Liver (tissue), 8 donors: ENCODE measurements at regions not wholly inside any gene's neighbourhood (a gene's known extent, or its start where the extent isn't known, plus 50 kb on each side); places are given as distances from the start of the nearest gene placed in this dataset.
"Not testable (repeated sequence)": the region's sequence is repeated elsewhere in the genome, so short reads cannot be mapped to it uniquely, and the experiment has no call there.

ENCODE experiments used
- DNase-seq: peaks from one replicate; pipeline ENCODE4 v3.0.0-alpha.2; 2017; ENCODE audit warnings: low spot score
- H3K27ac ChIP-seq, 2 donors: one replicate each; pipeline ENCODE4 v1.7.0; 2013; ENCODE audit warnings: inconsistent platforms in 2 of 2, low read length in 2 of 2, control low read depth in 1 of 2, low read depth in 1 of 2, mild to moderate bottlenecking in 1 of 2
- H3K27me3 ChIP-seq, 4 donors: one replicate each; pipeline versions ENCODE4 v1.6.1 to v1.7.0; 2013; ENCODE audit warnings: low read length in 3 of 4, inconsistent platforms in 1 of 4, mild to moderate bottlenecking in 1 of 4, moderate library complexity in 1 of 4; ENCODE audit not compliant: control insufficient read depth in 4 of 4, insufficient read depth in 4 of 4
- H3K36me3 ChIP-seq, 4 donors: one replicate each; pipeline versions ENCODE4 v1.6.1 to v1.7.0; 2013; ENCODE audit warnings: low read length in 3 of 4, mild to moderate bottlenecking in 3 of 4, low read depth in 1 of 4, moderate library complexity in 1 of 4; ENCODE audit not compliant: control insufficient read depth in 4 of 4, insufficient read depth in 3 of 4
- H3K4me1 ChIP-seq, 4 donors: one replicate each; pipeline versions ENCODE4 v1.6.1 to v1.7.0; 2013; ENCODE audit warnings: low read length in 3 of 4, mild to moderate bottlenecking in 3 of 4, moderate library complexity in 1 of 4; ENCODE audit not compliant: control insufficient read depth in 4 of 4, insufficient read depth in 4 of 4
- H3K4me3 ChIP-seq, 3 donors: one replicate each; pipeline versions ENCODE4 v1.6.1 to v1.7.0; 2013; ENCODE audit warnings: low read length in 3 of 3, control low read depth in 1 of 3, low read depth in 1 of 3, mild to moderate bottlenecking in 1 of 3
- H3K9ac ChIP-seq, 2 donors: one replicate each; pipeline ENCODE4 v1.7.0; 2013; ENCODE audit warnings: low read length in 2 of 2, mild to moderate bottlenecking in 2 of 2, moderate library complexity in 2 of 2, control low read depth in 1 of 2, low read depth in 1 of 2
- H3K9me3 ChIP-seq, 4 donors: one replicate each; pipeline versions ENCODE4 v1.6.1 to v1.7.0; 2013; ENCODE audit warnings: low read length in 3 of 4; ENCODE audit not compliant: control insufficient read depth in 4 of 4
- CTCF ChIP-seq: fragments of 150-350 bp; IDR thresholded peaks from 2 replicates; pipeline ENCODE4 v1.5.1; 2017; ENCODE audit warnings: improper control_type of control experiment, low read depth, low read length; ENCODE audit not compliant: missing input control
- EGR1 ChIP-seq, 2 donors: IDR thresholded peaks; 2 replicates each; pipeline ENCODE4 v1.6.1; 2016 to 2018; ENCODE audit warnings: antibody characterized with exemption in 2 of 2, low read depth in 2 of 2
- FOXA1 ChIP-seq: IDR thresholded peaks from 2 replicates; pipeline ENCODE4 v1.6.1; 2016; ENCODE audit warnings: antibody characterized with exemption
- FOXA2 ChIP-seq: IDR thresholded peaks from 2 replicates; pipeline ENCODE4 v1.6.1; 2016; ENCODE audit warnings: antibody characterized with exemption
- GABPA ChIP-seq, 2 donors: IDR thresholded peaks in 1 of 2; conservative IDR thresholded peaks in 1 of 2; 2 replicates each; pipeline ENCODE4 v1.6.1; 2016; ENCODE audit warnings: antibody characterized with exemption in 2 of 2, mild to moderate bottlenecking in 1 of 2, moderate library complexity in 1 of 2
- HNF4A ChIP-seq, 2 donors: conservative IDR thresholded peaks; 2 replicates each; pipeline ENCODE4 v1.6.1; 2016; ENCODE audit warnings: antibody characterized with exemption in 2 of 2, mild to moderate bottlenecking in 2 of 2
- JUND ChIP-seq, 2 donors: IDR thresholded peaks; 2 replicates each; pipeline ENCODE4 v1.6.1; 2016; ENCODE audit warnings: antibody characterized with exemption in 2 of 2
- MAX ChIP-seq: IDR thresholded peaks from 2 replicates; pipeline ENCODE4 v1.6.1; 2016; ENCODE audit warnings: antibody characterized with exemption
- NR2F2 ChIP-seq: IDR thresholded peaks from 2 replicates; pipeline ENCODE4 v1.6.1; 2016; ENCODE audit warnings: antibody characterized with exemption
- RAD21 ChIP-seq, 2 donors: IDR thresholded peaks; 2 replicates each; pipeline ENCODE4 v1.6.1; 2016; ENCODE audit warnings: antibody characterized with exemption in 2 of 2, mild to moderate bottlenecking in 2 of 2
- RXRA ChIP-seq, 2 donors: IDR thresholded peaks; 2 replicates each; pipeline ENCODE4 v1.6.1; 2017 to 2018; ENCODE audit warnings: antibody characterized with exemption in 2 of 2, mild to moderate bottlenecking in 1 of 2
- SP1 ChIP-seq: IDR thresholded peaks from 2 replicates; pipeline ENCODE4 v1.6.1; 2018; ENCODE audit warnings: antibody characterized with exemption, mild to moderate bottlenecking
- TAF1 ChIP-seq: conservative IDR thresholded peaks from 2 replicates; pipeline ENCODE4 v1.6.1; 2016; ENCODE audit warnings: antibody characterized with exemption, mild to moderate bottlenecking
- YY1 ChIP-seq: IDR thresholded peaks from 2 replicates; pipeline ENCODE4 v1.6.1; 2016; ENCODE audit warnings: antibody characterized with exemption, mild to moderate bottlenecking
- WGBS: extraction: QIAGEN DNeasy Blood & Tissue Kit; methylation state at CpG from one replicate; pipeline ENCODE4 v1.1.7; 2013; 5-methylcytosine and 5-hydroxymethylcytosine counted together
- TF ChIP-seq, protein P1 (sequence below): IDR thresholded peaks from 2 replicates; pipeline ENCODE4 v1.6.1; 2016; ENCODE audit warnings: antibody characterized with exemption
- TF ChIP-seq, protein P2 (sequence below): IDR thresholded peaks from 2 replicates; pipeline ENCODE4 v1.6.1; 2016; ENCODE audit warnings: antibody characterized with exemption
- TF ChIP-seq, protein P3 (sequence below): IDR thresholded peaks from 2 replicates; pipeline ENCODE4 v1.6.1; 2016; ENCODE audit warnings: antibody characterized with exemption, mild to moderate bottlenecking
- donor health status: healthy.
- donor health status: healthy.
- donor health status: healthy.
- donor health status: healthy.
- donor health status: healthy.

DNA sequence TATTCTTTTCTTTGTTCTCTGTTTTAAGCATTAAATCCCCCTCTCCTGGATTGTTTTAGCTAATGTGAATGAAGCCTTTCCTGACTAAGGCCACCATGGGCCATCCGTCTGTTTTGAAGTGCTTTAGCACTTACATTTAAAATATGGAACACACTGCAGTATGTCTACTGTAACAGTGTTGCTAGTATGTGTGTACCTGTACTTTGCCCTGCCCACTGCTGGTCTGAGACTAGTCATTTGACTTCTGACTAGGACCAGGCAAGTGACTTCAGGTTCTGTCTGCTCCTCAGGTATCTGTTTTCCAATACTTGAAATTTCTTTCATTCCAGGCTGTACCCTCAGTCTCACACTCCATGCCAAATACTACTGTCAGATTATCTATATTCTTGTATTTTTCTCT, 120.1 kb upstream of the TSPAN8 start:
- Histone ChIP-seq H3K4me3 (no peak overlapping the region), H3K9me3 (no peaks in the 10 kb centered on the region), H3K9ac (no peak overlapping the region), H3K4me1 (no peaks in the 10 kb centered on the region), H3K36me3 (no peaks in the 10 kb centered on the region), H3K27me3 (no peaks in the 10 kb centered on the region), H3K27ac (no peak overlapping the region)
- 90% methylated on average over 1 of the region's 1 CpG for WGBS
- TF ChIP-seq HNF4A (conservative IDR thresholded peaks at IDR 0.05) (no peak), NR2F2 (no peak), YY1 (no peak), MAX (no peak), FOXA1 (no peak)
- TF ChIP-seq, protein P1, sequence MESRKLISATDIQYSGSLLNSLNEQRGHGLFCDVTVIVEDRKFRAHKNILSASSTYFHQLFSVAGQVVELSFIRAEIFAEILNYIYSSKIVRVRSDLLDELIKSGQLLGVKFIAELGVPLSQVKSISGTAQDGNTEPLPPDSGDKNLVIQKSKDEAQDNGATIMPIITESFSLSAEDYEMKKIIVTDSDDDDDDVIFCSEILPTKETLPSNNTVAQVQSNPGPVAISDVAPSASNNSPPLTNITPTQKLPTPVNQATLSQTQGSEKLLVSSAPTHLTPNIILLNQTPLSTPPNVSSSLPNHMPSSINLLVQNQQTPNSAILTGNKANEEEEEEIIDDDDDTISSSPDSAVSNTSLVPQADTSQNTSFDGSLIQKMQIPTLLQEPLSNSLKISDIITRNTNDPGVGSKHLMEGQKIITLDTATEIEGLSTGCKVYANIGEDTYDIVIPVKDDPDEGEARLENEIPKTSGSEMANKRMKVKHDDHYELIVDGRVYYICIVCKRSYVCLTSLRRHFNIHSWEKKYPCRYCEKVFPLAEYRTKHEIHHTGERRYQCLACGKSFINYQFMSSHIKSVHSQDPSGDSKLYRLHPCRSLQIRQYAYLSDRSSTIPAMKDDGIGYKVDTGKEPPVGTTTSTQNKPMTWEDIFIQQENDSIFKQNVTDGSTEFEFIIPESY = no peak
- TF ChIP-seq, protein P2, sequence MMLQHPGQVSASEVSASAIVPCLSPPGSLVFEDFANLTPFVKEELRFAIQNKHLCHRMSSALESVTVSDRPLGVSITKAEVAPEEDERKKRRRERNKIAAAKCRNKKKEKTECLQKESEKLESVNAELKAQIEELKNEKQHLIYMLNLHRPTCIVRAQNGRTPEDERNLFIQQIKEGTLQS = no peak
- no peak for DNase-seq

GRCh38 chr12:71276541-71276940, 118.7 kb upstream of the TSPAN8 start:
- no peaks in the 10 kb centered on the region for H3K36me3 ChIP-seq
- no peak overlapping the region for H3K4me3 ChIP-seq
- H3K27me3 ChIP-seq = no peaks in the 10 kb centered on the region
- TF ChIP-seq TAF1 (no peak), SP1 (no peak), EGR1 (IDR thresholded peaks at IDR 0.05; ENCODE audit: low read depth in 2 of 2) (no peak), FOXA2 (no peak), RAD21 (IDR thresholded peaks at IDR 0.05) (no peak), YY1 (no peak), MAX (no peak), NR2F2 (no peak), GABPA (IDR thresholded peaks at IDR 0.05 in 1 of 2, conservative IDR thresholded peaks at IDR 0.05 in 1 of 2) (no peak), HNF4A (conservative IDR thresholded peaks at IDR 0.05) (no peak), FOXA1 (no peak), JUND (IDR thresholded peaks at IDR 0.05) (no peak), CTCF (no peak), RXRA (IDR thresholded peaks at IDR 0.05) (no peak)
- TF ChIP-seq, protein P3, sequence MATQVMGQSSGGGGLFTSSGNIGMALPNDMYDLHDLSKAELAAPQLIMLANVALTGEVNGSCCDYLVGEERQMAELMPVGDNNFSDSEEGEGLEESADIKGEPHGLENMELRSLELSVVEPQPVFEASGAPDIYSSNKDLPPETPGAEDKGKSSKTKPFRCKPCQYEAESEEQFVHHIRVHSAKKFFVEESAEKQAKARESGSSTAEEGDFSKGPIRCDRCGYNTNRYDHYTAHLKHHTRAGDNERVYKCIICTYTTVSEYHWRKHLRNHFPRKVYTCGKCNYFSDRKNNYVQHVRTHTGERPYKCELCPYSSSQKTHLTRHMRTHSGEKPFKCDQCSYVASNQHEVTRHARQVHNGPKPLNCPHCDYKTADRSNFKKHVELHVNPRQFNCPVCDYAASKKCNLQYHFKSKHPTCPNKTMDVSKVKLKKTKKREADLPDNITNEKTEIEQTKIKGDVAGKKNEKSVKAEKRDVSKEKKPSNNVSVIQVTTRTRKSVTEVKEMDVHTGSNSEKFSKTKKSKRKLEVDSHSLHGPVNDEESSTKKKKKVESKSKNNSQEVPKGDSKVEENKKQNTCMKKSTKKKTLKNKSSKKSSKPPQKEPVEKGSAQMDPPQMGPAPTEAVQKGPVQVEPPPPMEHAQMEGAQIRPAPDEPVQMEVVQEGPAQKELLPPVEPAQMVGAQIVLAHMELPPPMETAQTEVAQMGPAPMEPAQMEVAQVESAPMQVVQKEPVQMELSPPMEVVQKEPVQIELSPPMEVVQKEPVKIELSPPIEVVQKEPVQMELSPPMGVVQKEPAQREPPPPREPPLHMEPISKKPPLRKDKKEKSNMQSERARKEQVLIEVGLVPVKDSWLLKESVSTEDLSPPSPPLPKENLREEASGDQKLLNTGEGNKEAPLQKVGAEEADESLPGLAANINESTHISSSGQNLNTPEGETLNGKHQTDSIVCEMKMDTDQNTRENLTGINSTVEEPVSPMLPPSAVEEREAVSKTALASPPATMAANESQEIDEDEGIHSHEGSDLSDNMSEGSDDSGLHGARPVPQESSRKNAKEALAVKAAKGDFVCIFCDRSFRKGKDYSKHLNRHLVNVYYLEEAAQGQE = no peak
- TF ChIP-seq, protein P2 = no peak
- TF ChIP-seq, protein P1 = no peak
- H3K9ac ChIP-seq = no peak overlapping the region
- H3K9me3 ChIP-seq = no peaks in the 10 kb centered on the region
- H3K27ac ChIP-seq = no peak overlapping the region
- DNase-seq = no peak
- H3K4me1 ChIP-seq = no peaks in the 10 kb centered on the region

DNA sequence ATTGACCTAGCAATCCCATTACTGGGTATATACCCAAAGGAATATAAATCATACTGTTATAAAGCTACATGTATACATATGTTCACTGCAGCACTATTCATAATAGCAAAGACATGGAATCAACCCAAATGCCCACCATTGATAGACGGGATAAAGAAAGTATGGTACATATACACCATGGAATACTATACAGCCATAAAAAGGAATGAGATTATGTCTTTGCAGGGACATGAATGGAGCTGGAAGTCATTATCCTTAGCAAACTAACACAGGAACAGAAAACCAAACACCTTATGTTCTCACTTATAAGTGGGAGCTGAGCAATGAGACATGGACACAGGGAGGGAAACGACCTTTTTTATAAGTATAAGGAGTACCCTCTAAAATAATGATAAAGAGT, 113.0 kb upstream of the TSPAN8 start:
- not testable (repeated sequence) for H3K27ac ChIP-seq, H3K4me1 ChIP-seq, H3K27me3 ChIP-seq, H3K9ac ChIP-seq, H3K36me3 ChIP-seq, H3K4me3 ChIP-seq, H3K9me3 ChIP-seq, DNase-seq
- 80% methylated on average over 2 of the region's 2 CpGs for WGBS
